AG10803 (cell line): ENCODE measurements at regions not wholly inside any gene's neighbourhood (a gene's known extent, or its start where the extent isn't known, plus 50 kb on each side); places are given as distances from the start of the nearest gene placed in this dataset.
"Not testable (repeated sequence)": the region's sequence is repeated elsewhere in the genome, so short reads cannot be mapped to it uniquely, and the experiment has no call there.

Source experiments
- DNase-seq: peaks from one replicate; pipeline ENCODE4 v3.0.0; 2010; ENCODE audit warnings: low read depth
- H3K4me3 ChIP-seq: 2 replicates; pipeline ENCODE4 v1.5.1; 2011; ENCODE audit warnings: mild to moderate bottlenecking, low read length, control low read depth
- TF ChIP-seq, protein P1 (sequence below): conservative IDR thresholded peaks from 2 replicates; pipeline ENCODE4 v1.5.1; 2011; ENCODE audit warnings: mild to moderate bottlenecking, low read length, control low read depth, inconsistent platforms

DNA sequence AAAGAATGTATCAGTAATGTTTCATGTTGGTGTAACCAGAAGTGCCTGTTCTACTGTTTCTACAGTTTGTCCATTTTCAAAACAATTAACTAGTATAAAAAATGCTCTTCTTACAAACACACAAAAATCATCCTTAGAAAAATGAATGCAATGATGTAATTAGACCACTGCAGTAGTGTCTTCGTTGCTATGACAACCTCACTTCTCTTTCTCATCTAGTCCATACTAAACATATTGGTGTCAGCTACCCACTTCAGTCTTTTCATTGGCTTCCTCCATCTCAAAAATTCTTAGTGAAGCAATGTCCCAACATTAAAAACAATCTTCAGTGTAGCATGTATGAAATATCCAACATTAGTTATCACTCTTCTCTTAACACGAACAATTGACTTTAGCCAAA lies 1265.8 kb downstream of the REEP3 start:
- TF ChIP-seq, protein P1, sequence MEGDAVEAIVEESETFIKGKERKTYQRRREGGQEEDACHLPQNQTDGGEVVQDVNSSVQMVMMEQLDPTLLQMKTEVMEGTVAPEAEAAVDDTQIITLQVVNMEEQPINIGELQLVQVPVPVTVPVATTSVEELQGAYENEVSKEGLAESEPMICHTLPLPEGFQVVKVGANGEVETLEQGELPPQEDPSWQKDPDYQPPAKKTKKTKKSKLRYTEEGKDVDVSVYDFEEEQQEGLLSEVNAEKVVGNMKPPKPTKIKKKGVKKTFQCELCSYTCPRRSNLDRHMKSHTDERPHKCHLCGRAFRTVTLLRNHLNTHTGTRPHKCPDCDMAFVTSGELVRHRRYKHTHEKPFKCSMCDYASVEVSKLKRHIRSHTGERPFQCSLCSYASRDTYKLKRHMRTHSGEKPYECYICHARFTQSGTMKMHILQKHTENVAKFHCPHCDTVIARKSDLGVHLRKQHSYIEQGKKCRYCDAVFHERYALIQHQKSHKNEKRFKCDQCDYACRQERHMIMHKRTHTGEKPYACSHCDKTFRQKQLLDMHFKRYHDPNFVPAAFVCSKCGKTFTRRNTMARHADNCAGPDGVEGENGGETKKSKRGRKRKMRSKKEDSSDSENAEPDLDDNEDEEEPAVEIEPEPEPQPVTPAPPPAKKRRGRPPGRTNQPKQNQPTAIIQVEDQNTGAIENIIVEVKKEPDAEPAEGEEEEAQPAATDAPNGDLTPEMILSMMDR: no peak
- H3K4me3 ChIP-seq: no peak overlapping the region
- no peak for DNase-seq

DNA sequence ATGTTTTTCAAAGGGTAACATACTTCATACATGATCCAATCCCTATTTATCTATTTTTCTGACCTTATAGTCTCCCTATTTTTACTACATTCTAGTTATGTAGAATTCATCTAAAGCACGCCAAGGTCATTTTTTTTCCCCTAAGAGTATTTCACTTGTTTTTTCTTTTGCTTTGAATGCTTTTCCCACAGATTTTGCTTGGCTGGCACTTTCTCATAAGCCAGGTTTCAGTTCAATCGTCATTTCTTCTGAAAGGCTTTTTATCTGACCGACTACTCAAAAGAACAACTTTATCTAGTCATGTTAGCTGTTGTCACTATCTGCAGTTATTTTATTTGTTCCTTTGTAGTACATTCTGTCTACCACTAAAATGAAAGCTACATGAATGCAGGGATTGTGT lies 1274.6 kb downstream of the REEP3 start:
- no peak overlapping the region for H3K4me3 ChIP-seq
- TF ChIP-seq, protein P1: no peak
- DNase-seq: no peak

DNA sequence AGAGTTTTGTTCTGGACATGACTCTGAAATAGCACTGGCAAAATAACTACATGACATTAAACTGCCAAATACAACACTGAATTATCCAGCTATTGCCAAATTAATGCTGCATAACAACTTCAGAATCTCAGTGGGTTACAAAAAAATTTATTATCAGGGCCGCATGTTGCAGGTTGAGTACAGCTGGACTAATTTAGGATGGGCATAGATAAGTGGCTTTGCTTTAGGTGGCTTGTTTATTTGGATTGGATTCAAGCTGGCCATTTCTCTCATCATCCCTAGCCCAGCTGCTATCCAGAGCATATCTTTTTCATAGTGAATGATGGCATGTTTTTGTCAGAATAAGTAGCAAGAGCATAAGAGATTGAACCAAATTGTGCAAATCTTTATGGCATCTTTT lies 1277.1 kb downstream of the REEP3 start:
- DNase-seq: no peak
- TF ChIP-seq, protein P1: no peak
- no peak overlapping the region for H3K4me3 ChIP-seq

DNA sequence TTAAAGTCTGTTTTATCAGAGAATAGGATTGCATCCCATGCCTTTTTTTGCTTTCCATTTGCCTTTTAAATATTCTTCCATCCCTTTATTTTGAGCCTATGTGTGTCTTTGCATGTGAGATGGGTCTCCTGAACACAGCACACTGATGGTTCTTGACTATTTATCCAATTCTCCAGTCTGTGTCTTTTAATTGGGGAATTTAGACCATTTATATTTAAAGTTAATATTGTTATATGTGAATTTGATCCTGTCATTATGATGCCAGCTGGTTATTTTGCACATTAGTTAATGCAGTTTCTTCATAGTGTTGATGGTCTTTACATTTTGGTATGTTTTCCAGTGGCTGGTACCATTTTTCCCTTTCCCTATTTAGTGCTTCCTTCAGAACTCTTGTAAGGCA lies 1287.0 kb downstream of the REEP3 start:
- not testable (repeated sequence) for DNase-seq, H3K4me3 ChIP-seq

DNA sequence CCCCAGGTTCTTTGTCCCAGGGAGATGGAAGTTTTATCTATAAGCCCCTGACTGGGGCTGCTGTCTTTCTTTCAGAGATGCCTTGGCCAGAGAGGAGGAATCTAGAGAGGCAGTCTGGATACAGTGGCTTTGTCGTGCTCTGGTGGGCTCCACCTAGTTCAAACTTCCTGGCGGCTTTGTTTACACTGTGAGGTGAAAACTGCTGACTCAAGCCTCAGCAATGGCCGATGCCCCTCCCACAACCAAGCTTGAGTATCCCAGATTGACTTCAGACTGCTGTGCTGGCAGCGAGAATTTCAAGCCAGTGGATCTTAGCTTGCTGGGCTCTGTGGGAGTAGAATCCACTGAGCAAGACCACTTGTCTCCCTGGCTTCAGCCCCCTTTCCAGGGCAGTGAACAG lies 1288.8 kb downstream of the REEP3 start:
- DNase-seq, H3K4me3 ChIP-seq: not testable (repeated sequence)

DNA sequence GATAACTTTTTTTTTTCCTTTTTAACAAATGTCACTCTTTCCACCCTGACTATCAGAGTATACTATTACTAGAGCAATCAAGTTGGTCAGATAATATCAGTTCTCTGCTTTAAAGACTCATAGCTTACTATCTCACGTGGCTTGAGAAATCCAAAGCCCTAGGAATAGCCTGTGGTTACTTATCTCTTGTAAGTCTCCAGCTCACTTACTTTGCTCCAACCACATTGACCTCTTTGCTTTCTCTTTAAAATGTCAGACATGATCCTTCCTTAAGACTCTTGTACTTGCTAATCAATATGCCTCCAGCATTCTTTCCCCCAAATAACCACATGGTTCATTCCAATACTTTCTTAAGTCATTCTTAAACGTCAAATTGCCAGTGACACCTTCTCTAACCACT lies 1292.2 kb downstream of the REEP3 start:
- TF ChIP-seq, protein P1: no peak

DNA sequence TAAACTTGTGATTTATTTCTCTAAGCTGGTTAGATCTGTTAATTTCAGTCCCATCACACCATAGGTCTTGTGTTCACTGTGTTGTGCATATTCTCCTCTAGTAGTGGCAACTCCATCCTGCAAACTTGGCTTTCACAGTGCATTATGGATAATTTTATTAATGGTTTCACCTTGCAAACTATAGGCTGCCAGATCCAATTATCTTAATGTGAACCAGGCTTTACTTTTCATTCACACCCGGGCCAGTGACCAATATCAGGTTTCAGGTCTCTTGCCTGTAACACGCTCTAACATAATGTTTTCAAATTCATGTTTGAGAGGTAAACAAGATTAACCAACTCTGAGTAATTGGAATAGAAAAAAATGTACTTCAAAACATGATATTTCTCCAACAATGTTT lies 1293.0 kb downstream of the REEP3 start:
- no peak for DNase-seq
- TF ChIP-seq, protein P1: no peak
- H3K4me3 ChIP-seq: no peak overlapping the region

More for the DNA sequence above, 1292.2 kb downstream of the REEP3 start:
- DNase-seq: no peak
- H3K4me3 ChIP-seq: no peak overlapping the region

DNA sequence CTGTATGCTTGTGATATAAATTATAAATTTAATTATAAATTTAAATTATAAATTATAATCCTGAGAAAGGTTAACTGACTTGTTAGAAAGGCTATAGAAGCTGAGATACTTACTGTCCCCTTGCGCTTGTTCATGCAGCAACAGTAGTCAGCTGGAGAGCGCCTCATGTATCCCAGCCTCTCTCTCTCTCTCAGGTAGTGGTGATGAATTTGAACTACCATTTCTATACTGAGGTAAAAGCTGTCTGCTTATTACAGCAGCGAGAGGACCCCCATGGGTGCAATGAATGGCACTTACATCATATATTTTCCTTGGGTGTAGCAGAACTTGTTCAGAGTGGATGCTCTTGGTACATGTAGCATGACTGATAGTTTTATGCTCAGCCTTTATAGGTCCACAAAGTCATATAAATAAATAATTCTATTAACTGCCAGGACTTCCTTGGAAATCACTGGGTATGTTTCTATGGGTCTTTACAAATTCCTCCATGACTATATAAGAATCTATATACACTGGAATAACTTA lies 1308.7 kb downstream of the REEP3 start:
- TF ChIP-seq, protein P1: no peak
- no peak overlapping the region for H3K4me3 ChIP-seq
- no peak for DNase-seq
